T-helper 1 cell treated with Interleukin-12 subunit alpha and Interleukin-12 subunit beta and Interleukin-4 antibody, amounts not matched to agents 30 ng/mL and 1 ng/mL, for 36 hours (primary cell): ENCODE measurements at regions not wholly inside any gene's neighbourhood (a gene's known extent, or its start where the extent isn't known, plus 50 kb on each side); places are given as distances from the start of the nearest gene placed in this dataset.
"Not testable (repeated sequence)": the region's sequence is repeated elsewhere in the genome, so short reads cannot be mapped to it uniquely, and the experiment has no call there.

Source experiments
- intact Hi-C: fragments of 100-400 bp; cut with micrococcal nuclease; formaldehyde crosslinking; loops from one replicate; pipeline ENCODE4 v1.15.1; 2024

DNA sequence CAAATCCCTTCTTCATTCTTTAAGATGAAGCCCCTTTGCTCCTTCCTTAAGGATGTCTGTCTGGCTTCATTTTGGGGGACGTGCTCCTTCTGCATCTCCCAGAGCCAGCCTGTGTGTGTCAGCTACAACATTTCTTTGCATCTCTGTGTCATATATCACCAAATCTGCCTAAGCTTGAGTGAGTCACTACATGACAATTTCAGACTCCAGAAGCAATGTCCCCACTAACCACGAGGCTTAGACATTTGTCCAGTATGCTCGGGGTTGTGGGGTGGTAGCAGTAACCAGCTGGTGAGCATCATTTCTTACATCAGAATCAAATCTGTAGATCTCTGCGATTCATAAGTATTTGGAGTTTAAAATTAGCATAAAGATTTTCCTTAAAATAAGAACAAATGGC, 54.1 kb upstream of the USP14 start:
- intact Hi-C loops: not testable (repeated sequence)

DNA sequence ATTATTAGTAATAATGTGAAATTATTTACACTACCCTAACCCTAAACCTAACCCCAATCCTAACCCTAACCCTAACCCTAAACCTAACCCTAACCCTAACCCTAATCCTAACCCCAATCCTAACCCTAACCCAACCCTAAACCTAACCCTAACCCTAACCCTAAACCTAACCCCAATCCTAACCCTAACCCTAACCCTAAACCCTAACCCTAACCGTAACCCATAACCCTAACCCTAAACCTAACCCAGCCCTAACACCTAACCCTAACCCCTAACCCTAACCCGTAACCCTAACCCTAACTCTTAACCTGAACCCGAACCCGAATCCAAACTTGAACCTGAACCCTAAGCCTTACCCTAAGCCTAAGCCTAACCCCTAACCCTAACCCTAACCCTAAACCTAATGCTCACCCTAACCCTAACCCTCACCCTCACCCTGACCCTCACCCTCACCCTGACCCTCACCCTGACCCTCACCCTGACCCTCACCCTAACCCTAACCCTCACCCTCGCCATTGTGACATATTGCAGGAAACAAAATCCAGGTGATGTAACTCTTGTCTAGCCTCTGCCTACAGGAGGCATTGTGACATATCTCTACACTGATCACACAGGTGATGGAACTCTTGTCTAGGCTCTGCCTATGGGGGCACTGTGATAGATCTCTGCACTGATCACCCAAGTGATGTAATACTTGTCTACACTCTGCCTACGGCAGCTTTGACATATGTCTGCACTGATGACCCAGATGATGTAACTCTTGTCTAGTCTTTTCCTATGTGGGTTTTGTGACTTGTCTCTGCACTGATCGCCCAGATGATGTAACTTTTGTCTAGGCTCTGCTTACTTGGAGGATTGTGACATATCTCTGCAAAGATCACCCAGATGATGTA, 53.0 kb upstream of the USP14 start:
- intact Hi-C loops: not testable (repeated sequence)

DNA sequence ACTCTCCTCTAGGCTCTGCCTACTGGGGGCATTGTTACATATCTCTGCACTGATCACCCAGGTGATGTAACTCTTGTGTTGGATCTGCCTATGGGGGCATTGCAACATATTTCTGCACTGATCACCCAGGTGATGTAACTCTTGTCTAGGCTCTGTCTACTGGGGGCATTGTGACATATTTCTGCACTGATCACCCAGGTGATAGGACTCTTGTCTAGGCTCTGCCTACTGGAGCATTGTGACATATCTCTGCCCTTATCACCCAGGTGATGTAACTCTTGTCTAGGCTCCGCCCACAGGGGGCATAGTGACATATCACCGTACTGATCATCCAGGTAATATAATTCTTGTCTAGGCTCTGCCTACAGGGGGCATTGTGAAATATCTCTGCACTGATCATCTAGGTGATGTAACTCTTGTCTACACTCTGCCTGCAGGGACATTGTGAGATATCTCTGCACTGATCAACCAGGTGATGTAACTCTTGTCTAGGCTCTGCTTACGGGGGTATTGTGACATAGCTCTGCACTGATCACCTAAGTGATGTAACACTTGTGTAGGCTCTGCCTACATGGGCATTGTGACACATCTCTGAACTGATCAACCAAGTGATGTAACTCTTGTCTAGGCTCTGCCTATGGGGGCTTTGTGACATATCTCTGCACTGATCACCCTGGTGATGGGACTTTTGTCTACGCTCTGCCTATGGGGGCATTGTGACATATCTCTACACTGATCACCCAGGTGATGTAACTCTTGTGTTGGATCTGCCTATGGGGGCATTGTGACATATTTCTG, 52.1 kb upstream of the USP14 start:
- intact Hi-C loops: not testable (repeated sequence)

DNA sequence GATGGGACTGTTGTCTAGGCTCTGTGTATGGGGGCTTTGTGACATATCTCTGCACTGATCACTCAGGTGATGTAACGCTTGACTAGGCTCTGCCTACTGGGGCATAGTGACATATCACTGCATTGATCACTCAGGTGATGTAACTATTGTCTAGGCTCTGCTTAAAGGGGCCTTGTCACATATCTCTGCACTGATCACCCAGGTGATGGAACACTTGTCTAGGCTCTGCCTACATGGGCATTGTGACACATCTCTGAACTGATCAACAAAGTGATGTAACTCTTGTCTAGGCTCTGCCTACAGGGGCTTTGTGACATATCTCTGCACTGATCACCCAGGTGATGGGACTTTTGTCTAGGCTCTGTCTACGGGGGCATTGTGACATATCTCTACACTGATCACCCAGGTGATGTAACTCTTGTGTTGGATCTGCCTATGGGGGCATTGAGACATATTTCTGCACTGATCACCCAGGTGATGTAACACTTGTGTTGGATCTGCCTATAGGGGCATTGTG, 51.4 kb upstream of the USP14 start:
- intact Hi-C loops: not testable (repeated sequence)

GRCh38 chr18:107464-107863, 50.9 kb upstream of the USP14 start:
- intact Hi-C loops: not testable (repeated sequence)

DNA sequence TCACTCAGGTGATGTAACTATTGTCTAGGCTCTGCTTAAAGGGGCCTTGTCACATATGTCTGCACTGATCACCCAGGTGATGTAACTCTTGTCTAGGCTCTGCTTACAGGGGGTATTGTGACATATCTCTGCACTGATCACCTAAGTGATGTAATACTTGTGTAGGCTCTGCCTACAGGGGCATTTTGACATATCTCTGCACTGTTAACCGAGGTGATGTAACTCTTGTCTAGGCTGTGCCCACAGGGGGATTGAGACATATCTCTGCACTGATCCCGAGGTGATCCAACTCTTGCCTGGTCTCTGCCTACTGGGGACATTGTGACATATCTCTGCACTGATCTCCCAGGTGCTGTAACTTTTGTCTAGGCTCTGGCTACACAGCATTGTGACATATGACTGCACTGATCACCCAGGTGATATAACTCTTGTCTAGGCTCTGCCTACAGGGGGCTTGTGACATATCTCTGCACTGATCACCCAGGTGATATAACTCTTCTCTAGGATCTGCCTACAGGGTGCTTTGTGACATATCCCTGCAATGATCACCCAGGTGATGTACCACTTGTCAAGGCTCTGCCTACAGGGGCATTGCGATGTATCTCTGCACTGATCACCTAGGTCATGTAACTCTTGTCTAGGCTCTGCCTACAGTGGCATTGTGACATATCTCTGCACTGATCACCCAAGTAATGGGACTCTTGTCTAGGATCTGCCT, 50.3 kb upstream of the USP14 start:
- intact Hi-C loops: loop anchor here (2.0 kb wide), 1 partner anchor 369 kb away; no protein-coding TSS in a partner anchor
